ENCODE measurements at regions not wholly inside any gene's neighbourhood (a gene's known extent, or its start where the extent isn't known, plus 50 kb on each side); places are given as distances from the start of the nearest gene placed in this dataset.

DNA sequence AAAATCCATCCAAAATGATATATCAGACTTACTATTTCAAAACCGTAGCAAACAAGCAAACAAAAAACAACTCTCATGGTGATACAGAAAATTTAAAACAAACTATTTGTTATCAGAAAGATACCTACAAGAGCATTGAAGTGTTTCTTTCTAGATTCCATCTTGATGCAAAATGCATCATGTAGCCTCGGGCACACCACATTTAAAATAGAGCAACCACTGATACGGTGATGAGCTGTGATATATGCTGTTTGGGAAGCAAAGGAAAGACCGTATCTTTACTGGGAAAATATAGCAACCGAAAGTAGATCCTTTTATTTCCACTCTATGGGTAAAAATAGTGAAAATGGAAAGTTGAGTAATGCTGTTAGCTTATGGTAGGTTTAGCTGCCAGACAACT, 892.0 kb downstream of the GATA3 start:
- no peak for DNase-seq

DNA sequence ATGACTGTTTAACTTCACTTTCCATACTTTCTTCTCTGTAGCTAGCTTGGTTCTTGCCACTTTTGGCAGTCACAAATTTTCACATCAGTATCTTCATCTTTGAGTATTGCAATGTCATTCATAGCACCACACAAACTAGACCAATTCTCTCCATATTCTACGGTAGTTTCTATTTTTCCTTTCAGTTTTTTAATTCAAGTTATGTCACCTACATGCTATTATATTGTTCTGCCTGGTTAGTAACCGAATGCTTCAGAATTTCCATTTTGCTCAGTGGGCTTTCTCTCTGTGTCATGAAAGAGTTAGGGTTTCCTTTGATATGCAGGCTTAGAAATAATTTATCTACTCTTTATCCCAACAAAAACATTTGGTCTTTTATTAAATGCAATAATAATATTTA, 896.5 kb downstream of the GATA3 start:
- DNase-seq, result no peak

DNA sequence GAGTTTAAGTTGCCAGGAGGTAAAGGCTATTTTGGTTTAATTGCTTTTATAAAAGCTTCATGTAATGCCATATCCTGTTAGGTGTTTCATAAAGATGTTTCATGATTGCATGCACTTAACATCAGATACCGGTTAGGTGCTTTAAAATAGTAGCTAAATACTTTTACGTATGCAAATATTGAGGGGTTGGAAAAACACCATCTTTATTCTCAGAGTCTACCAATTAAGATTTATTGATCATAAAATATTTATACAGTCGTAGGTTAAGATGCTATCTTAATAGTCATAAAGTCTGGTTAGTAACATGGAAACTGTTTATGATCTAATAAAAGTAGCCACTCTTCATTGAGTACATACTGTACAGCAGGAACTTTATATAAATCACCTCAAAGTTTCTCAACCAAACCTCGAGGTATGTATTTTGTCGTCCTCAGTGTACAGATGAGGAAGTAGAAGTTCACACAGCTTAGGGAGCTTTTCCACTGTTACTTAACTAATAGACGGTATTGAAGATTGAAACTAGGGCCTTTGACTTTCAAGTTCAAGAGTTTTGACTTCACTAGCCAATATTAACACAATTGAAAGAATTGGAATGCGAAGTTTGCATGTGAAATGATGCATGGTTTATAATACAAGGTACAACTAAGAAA, 897.1 kb downstream of the GATA3 start:
- no peak for DNase-seq

DNA sequence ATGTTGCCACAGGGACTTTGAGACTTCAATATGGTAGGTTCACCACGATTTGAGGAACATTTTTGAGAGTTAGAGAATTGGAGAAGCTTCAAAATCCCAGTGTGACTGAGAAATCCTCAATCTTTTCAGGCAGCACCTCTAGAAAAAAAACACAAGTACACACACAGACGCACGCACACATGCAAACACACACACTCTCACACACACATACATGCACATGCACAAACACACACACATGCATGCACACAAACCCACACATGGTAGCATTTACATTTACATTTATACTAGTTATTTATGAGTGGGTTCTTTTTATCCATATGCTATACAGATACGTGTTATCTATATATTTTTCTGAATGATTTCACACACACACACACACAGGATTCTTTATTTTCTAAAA, 901.9 kb downstream of the GATA3 start:
- DNase-seq, result no peak

DNA sequence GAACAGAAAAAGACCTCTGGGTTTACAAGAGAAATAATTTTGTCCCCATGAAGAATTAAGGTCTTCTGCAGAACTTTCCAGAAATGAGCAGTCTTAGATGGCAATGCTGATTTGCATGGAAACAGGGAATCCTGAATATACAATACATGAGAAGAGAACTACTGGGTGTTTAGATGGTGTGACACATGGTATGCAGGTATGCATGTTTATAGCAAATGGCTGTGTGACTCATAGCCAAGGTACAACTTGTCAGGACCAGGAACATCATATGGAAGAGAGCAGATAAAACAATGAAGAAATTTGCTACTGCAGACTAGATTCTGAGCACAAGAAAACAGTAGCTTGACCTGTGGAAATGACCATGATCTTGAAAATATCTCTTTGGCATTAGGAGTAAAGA, 907.8 kb downstream of the GATA3 start:
- no peak for DNase-seq

DNA sequence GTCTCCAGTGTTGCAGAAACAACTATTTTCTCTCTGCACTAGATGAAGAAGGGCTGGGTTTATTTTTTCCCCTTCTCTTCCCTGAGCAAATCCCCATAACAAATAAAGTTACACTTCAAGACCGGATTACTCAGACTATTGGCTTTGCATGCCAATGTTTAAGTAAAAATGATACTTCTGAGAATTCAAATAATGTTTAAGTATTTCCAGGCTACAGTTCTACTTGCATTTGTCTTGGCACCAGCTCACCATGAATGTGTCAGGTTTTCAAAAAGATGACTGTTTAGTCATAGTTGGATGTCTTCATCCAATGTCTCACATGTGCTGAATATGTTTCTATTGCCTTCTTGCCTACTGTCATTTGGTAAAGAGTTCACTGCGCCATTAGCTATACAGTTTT, 912.6 kb downstream of the GATA3 start:
- DNase-seq, result no peak

DNA sequence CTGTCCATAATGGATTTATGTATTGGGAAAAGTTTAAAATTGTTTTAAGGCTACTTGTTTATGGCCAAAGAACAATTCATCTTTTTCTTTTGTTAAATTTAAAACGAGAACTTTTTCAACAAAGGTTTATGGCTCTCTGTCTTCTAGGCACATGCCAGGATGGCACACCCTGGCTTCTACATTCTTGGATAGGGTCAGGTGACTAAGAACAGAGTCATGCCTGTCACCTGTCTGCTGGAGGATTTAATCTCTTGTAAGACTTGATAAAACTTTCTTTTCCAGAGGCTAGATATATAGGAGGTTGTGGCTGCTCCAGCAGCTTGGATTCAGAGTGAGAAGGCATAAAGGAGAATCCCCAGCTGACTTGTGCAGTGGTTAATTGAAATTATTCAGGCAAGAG, 915.4 kb downstream of the GATA3 start:
- DNase-seq, result no peak

DNA sequence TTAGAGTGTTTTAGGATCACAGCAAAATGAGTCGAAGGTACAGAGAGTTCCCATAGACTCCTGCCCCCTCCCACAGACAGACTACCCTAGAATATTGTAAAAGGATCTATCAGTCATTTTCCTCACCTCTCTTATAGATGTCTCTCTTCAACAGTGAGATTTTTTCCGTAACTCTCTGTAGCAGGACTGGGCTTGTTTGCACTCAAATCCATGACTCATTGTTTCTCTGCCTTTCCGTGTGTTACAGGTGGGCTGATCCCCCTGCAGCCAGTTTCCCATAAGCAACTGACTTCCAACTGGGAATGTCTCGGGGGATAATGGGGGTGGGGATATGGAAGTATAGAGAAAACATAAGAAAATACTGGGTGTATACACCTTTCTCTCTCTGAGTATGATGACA, 921.0 kb downstream of the GATA3 start:
- DNase-seq, result no peak

DNA sequence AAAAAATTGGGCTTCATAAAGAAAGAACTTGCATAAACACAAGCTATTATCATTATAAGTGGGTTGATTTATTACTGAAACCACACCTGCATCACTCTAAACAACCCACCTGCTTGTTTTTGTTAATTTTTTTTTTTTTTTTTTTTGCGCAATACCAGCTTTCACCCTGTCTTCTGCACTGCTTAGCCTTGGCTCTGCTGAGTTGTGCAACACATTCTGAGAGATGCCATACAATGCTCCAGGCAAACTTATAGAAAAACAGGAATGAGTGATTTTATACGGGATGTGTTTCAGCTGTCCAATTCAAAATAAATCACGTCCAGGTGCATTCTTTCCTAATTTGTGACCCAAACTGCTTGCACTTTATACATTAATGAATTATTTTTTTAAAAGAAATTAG, 923.6 kb downstream of the GATA3 start:
- DNase-seq, result no peak

DNA sequence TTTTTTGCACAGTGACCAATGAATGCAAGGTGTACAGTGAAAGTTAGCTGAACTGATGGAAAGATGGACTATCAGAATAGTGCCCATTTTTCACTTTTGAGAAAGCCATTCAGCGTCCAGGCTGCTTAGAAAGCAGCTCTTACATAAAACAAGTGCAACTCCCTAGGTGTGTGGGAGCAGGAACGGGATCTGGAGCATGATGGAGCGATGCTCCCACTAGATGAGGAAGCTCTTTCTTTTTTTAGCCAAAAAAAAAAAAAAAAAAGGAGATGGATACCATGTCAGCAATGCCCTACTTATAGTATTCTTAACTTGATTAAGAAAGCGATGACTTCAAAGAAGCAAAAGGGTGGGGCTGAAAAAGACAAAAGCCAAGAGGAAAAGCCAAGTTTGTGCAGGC, 925.5 kb downstream of the GATA3 start:
- no peak for DNase-seq

DNA sequence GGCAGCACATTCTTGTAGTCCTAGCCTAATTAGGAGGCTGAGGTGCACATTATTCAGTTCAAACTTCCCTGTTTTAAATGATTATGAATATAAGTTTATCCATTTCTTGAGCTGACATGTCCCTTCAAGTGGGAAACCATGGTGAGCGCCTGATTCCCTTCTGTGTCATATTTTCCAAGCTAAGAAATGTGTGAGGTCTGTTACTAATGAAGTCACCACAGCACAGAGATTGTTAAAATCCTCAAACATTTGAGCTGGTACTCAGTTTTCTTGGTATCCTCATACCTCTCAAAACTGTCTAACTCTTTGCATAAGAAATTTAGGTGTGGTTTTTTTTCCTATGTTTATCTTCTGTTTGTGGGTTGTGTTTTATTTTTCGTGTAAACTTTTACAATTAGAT, 926.8 kb downstream of the GATA3 start:
- no peak for DNase-seq

DNA sequence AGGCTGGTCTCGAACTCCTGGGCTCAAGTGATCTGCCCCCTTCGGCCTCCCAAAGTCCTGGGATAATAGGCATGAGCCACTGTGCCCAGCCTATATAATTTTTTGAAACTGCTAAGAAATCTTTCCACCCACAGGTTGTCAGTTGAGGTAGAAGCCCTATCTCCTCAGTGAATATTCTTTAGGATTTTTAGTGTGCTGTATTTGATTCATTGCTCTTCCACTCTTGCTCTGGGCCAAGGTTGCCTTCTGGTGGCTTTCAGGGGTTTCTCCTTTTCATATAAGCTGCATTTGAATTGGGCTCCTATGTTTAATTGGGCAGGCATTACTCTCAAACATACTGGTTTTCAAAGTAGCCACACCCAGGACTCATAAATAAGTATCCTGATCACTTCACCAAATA, 931.2 kb downstream of the GATA3 start:
- no peak for DNase-seq

DNA sequence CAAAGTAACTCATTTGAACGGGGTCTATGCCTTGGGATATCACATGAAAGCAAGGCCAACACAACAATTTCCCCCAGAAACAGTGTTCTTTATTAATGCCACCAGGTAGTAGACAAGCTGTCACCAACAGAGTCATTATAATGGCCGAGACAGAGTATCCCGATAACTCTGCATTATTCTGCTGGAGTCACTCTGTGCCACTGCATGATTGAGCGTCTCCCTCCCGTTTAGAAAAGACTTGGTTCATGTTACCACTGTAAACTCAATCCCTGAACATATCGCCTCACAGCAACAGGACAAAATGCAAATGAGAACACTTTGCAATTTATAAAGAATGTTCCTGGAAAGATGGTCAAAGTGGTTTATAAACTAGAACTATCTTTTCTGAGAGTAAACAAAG, 932.5 kb downstream of the GATA3 start:
- DNase-seq, result no peak

DNA sequence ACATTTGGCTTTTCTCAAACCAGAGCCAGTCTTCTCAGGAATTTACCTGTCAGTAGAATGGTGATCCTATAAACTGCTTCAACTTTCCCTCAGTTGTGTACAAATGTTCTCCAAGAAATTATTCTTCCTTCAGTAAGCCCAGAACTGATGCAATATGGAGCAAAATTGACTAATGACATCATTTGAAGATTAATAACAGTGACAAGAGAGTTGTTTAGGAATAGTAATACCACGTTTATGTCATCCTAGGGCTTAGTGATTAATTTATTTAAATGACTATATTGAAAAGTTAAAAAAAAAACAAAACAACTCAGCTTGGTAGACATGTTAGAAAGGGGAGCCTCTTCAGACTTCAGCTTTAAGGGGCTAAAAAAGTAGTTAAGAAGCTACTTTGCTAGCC, 933.2 kb downstream of the GATA3 start:
- no peak for DNase-seq

DNA sequence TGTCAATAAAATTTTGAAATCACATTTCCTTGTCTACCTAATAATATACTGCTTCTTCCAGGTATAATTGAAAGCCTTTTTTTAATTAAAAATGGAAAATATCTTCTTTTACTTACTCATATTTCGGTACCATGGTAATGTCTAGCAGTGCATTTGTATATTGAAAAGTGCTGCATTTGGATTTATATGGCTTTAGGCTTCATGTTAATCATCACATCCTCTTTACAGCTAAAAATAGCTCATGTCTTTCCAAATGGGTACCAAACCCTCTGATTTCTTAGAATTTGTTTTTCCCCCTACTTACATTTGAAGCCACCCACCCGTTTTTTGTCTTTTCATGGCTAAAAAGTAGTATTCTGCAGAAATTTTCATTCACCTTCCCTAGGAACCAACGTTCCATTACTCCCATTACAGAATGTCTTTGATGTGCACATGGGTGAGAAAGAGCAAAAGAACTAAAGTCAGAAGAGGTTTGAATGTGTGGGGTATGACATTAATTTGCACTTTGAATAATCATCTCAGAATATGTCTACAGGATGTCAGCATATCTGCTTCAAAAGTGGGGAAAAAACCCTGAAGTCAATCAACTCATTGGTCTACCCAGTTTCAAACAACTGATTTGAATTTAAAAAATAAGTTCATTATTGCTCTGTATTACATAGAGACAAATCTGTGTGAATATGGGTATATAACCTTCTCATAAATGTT, 935.9 kb downstream of the GATA3 start:
- DNase-seq, result no peak

DNA sequence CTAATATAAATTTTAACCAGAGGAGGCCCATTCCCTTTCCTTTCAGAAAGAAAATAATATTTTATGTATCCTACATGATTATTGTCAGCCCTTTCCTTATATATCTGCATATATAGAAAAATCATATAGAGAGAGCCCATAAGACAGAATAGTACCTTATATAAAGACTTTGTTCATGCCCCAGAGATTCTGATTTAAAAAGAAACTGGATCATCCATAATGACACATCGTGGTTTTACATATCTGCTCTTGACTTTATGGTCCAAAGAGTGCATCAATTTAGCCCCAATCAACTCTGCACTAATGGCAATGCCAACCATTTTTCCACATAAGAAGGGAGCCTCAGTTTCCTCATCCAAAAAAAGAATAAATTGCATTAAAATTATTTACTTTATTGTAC, 937.5 kb downstream of the GATA3 start:
- DNase-seq, result no peak

DNA sequence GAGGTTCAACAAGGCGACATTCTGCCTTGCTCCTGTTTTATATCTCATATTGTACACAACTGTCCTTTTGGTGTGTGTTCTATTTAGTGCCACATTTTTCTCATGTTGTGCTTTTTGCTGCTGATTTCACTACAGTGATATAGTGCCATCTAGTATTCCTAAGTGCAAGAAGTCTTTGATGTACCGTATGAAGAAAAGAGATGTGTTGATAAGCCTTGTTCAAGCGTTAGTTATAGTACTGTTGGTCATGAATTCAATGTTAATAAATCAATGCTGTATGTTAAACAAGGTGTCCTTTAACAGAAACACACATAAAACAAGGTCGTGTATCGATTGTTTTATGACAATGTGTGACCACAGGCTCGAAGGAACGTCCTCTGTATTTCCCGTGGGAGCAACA, 939.4 kb downstream of the GATA3 start:
- no peak for DNase-seq

DNA sequence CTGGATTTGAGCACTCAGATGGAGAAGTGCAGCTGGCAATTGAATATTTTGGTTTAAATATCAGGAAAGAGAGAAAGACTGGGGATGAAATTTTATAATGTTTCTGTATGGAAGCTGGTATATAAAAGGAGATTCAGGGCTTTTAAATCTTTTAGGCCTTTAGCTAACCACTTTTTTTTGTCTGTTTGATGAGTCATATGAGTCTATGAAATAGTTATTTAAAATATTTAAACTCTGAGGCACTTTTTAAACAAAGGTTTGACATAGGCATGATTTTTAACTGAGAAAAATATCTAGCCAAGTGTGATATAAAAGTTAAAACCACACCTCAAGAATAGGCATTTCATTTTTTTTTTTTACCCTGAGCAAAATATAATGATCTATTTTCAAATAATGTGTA, 944.3 kb downstream of the GATA3 start:
- DNase-seq, result no peak

DNA sequence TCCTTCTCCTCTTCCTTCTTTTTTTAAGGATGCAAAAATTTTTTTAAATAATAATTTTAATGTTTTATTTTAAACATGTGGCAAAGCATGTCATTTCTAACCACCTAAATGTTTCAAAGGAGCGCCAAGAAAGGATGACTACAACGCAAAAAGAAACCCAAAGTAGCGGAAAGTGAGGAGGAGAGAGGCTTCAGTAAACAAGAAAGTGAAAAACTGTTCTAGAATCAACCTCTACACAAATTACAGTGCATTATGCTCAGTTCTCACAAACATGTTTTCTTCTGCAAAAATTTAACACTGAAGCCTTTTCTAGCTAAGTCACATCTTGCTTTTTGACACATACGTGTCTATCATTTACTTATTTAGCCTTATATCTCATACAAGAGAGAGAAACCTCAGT, 948.6 kb downstream of the GATA3 start:
- no peak for DNase-seq

DNA sequence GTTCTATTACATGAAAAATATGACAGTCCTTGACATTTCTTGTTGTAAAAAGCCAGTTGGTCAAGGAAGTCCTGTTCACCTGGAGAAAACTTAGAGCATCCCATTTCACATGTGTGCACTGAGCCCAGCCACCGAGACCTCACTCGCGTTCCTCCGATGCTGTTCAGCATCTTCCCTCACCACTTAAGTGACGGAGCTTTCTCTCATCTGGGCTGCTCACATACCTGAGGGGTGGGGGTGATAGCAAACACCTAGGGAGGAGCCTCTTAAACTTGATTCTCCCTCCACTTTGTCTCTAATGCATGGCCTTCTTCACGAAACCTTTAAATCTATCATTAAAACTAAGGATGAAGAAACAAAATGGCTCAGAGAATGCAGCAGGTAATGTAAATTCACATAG, 950.2 kb downstream of the GATA3 start:
- no peak for DNase-seq

DNA sequence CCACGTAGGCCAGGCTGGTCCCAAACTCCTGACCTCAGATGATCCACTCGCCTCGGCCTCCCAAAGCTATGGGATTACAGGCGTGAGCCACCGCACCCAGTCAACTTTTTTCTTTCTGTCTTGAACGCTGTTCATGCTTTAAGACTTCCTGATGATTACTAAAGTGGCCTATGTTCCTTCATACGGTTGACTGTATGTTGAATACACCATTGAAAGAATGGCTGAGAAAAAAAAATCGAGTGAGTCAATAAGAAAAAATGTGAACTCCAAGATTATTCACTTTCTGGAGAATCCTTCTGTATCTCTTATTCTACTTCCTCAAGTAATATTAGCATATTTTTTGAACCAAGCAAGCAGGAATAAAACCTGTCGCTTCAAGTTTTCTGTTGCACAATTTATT, 955.0 kb downstream of the GATA3 start:
- DNase-seq, result no peak

DNA sequence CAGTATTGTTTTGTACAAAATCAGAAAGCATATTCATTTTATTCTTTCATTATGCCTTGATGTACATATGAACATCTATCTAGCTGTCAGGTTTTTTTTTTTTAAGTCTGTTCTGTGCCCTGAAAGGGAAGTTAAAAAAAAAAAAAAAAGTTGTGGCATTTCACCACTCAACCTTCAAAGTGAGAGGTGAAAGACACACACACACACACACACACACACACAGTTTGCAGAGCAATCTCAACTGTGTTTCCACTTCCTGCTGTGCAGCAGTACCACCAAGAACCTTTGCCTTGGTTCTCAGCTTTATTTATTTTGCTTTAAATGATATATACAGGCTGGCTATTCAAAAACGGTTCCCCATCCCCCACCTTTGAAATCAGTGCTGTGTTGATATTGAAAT, 955.6 kb downstream of the GATA3 start:
- no peak for DNase-seq

DNA sequence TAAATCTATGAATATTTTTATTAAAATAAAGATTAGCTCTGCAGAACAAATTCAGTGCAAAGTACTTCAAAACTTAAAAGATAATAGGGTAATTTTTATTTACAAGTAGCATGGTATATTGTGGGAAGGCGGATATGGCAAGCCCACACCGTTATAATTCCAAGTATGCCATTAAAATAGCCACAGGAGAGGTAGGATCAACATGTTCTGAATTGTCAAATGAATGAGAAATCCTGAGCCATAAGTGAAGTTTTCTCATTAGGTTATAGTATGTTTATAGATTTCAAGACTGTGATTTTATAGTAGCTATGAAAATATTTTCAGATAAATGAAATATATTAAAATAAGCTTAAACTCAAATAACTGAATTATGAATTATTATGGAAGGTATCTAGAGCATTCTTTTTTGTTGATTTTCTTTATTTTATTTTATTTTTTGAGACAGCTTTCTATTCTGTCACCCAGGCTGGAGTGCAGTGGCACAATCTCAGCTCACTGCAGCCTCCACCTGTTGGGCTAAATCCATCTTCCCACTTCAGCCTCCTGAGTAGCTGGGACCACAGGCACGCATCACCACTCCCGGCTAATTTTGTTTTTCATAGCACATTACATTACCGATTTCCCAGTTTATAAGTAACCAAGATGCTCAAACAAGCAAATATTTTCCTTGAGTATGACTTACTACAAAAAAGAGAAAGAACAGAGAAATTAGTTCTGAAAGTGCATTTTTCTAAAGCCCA, 956.6 kb downstream of the GATA3 start:
- DNase-seq, result no peak

DNA sequence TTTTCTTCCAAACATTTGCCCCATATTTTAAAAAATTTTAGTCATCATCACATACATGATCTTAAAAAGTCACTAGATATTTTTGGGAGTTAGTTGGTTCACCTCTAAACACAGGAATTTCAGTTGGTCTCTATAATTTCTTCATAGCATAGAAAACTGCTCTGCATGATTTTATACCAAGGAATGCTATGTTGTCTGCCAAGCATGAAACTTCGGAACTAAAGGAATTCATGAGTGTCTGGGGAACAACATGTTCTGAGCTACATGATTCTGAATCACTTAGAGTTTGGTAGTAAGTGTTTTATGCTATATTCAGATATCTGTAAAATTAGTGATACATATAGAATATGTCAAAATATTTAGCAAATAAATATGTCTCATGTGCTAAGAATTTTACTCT, 957.8 kb downstream of the GATA3 start:
- DNase-seq, result no peak

DNA sequence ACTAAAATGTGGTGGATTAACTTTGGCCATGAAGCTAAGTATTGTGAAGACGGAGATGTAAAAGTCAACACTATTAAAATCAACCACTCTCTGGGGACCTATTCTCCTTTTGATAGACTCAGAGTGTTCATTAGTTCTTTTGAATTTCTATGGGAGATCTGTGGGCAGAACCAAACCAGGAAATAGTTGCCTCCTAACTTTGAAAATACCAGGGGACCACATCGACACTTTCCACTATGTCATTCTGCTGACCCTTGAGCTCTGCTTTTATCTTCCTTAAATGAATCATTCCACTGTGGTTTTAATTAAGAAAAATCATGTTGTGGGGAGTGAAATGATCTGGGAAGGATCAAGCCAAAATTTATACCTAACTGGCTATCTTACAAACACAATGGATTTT, 960.5 kb downstream of the GATA3 start:
- no peak for DNase-seq

All from hematopoietic multipotent progenitor cell treated with erythropoietin and hydrocortisone succinate and interleukin-3 and kit ligand, for 8 days (in vitro differentiated cells).